ENCODE measurements at regions not wholly inside any gene's neighbourhood (a gene's known extent, or its start where the extent isn't known, plus 50 kb on each side); places are given as distances from the start of the nearest gene placed in this dataset.

DNA sequence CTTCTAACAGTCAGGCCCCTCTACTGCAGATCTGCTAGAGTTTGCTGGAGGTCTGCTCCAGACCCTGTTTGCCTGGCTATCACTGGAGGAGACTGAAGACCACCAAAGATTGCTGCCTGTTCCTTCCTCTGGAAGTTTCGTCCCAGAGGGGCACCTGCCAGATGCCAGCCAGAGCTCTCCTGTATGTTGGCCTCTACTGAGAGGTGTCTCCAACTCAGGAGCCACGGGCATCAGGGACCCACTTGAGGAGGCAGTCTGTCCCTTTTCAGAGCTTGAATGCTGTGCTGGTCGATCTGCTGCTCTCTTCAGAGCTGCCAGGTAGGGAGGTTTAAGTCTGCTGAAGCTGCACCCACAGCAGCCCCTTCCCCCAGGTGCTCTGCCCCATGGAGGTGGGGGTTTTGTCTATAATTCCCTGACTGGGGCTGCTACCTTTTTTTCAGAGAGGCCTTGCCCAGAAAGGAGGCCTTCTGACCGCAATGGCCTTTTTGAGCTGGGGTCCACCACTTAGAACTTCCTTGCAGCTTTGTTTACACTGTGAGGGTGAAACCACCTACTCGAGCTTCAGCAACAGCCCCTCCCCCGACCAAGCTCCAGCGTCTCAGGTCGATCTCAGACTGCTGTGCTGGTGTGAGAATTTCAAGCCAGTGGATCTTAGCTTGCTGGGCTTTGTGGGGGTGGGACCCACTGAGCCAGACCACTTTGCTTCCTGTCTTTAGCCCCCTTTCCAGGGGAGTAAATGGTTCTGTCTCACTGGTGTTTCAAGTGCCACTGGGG lies 566.0 kb downstream of the NR4A2 start:
- DNase-seq = no peak

DNA sequence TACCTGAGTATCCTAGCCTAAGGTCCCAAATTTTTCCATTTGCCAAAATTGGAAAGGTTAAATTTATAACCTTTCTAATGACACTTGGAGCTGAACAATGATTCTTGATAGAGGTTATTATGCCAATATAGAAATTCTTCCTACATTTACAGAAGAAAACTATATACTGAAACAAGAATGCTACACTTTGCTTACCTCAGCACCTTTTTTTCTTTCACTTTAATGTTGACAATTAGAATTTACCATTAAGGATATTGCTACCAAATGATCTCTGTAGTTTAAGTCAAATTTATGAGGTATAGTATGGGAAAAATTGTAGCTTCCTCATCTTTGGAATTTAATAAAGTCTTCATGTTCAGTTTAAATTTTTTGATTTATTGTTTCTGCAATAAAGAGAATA lies 577.0 kb downstream of the NR4A2 start:
- no peak for DNase-seq

DNA sequence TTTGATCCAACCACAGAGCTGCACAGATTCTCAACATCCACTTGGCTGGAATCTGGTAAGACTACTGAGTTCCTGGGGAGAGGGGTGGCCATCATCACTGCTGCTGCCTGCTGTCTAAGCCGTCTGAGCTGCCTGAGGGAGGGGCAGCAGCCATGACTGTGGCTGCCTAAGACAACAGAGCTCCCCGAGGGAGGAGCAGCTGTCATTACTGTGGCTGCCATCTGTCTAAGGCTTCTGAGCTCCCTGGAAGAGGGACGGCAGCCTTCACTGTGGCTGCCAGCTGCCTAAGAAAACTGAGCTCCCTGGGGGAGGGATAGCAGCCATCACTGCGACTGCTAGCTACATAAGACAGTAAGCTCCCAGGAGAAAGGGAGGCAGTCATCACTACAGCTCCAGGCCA lies 584.4 kb downstream of the NR4A2 start:
- no peak for DNase-seq

DNA sequence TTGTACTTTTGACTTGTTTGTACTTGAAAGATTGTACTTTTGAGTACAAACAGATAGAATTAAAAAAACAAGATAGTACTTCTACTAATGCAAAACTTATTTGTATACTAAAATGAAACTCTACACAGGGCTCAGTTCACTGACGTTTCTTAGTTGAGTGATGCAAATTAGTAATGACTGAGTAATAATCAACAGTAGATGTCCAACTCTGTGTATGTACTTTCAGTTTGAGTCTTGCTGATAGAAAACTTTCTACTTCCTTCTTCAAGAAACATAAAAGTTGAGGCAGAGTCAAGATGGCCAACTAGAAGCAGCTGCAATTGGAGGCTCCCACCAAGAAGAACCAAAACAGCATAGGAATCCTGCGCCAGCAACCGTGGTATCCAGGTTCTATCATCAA lies 585.0 kb downstream of the NR4A2 start:
- DNase-seq = no peak

DNA sequence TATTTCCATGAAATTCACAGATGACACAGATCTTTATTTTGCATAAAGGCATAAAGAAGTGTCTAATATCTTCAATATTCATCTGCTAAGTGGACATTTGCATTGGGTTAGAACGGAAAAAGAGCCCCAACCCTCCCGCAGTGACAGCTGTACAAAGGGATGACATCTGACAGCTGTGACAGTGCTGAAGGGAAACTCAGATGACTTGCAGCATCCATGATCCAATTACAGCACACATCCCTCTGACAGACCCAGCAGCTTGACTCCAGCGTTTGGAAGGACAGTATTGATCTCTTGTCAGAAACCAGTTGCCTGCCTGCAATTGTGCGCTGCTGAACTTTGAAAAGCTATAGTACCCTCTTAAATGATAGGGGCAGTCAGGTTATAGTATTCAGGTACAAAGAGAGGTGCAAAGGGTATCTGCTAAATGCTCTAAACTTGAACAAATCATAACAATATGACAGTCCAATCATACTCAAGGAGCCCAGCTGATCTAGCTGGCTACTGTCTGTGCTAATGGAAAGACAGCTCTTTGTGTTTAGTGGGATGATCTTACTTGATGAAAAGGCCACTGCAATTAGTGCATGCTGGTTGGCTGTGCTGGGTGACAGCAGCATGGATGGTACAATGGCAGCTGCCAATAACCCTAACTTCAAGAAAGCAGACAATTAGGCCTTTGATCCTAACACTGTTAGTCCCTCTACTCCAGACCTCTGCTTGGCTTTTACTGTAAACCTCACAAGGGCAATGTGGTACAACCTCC lies 599.2 kb downstream of the NR4A2 start:
- DNase-seq = no peak

DNA sequence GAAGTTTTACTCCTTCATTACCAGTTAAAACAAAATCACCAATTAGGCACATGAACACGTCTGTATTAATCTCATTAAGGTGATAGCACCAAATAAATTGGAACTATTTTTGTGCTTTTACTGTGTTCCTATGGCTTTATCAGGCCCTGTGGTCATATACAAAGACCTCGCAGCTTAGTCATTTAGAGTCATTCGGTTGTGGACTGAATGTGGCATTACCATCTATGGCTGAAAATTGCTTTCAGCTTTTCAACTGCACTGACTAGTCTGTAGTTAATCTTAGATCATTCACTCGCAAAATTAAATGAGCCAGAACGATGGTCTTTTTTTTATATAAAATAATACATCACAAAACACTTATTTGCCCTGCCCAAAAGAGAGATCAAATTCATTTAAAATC lies 601.7 kb downstream of the NR4A2 start:
- no peak for DNase-seq

DNA sequence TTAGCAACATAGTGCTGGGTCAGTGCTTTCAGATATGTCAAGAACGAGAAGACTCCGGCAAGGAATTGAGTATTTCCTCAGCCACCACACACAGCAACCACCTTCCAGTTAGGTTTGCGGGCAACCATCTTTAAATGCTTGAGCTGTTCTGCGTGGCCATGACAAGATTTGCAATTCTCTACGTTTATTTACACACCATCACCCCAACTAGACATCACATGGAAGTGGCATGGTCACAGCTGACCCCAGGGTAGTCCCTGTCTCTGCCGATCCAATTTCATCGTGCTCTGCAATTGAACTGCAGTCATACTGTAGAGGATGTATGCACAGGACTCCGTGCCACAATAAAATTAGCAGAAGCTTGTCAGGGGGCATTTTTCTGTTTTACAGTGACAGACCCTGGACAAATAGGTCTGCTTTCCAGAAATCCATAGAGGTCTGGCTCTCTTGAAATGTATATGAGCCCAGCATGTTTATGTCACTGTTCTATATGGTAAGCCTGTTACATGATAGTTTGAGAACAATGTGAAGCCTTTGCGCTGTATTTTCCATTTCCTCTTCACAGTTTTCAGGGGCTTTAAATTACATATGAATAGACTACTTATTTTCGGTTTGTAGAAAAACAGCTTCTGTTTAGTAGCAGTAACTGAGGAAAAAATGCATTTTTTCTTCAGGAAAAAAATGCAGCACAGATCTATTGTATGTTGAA lies 605.2 kb downstream of the NR4A2 start:
- no peak for DNase-seq

DNA sequence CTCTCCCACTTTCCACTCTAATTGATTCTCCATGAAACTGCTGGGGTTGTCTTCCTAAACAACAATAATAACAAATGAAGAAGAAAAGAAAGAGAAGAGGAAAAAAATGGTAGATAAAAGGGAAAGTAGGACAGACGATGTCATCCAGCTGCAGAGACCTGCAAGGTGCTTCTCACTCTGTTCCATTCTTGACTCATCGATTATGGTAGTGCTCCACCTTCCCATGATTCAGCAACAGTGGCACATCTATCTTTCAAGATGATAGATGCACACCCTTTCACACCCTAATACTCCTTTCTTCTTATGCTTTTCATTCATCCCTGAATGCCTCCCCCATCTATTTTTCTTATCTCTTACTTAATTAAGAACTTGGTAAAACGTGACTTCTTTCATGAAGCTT lies 610.2 kb downstream of the NR4A2 start:
- DNase-seq = no peak

DNA sequence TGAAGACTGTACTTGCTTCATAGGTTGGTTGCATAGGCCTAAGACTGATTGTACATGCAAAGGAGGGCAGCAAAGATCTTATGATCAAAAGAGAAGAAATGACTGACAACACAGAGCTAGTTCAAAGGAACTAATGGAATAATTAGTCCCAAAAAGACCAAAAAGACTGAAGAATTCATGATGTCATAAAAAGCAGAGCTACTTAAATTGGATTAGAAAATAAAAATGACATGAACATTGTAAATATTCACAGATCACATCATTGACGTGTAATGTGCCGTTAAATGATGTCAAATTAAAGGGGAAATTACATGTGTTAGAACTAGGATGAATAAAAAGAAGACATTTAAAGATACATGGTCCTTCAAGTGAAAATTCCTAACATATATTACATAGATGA lies 616.8 kb downstream of the NR4A2 start:
- no peak for DNase-seq

DNA sequence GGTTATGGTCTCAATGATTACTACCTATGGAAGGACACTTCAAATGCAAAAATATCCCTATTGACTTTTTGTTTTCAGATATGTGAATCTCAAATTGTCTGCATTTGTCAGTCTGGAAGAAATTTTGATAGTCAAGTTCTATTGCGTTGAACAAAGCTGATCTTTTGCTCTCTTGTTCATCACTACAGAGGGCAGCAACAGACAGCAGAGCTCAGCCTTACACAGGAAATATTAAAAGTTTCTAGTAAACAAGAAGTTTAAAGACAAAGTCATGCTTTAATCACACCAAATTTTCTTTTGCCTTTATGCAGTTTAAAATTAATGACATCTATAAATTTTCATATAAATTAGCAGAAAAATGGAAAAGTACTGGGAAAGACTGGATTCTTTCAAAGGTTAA lies 617.5 kb downstream of the NR4A2 start:
- DNase-seq = no peak

DNA sequence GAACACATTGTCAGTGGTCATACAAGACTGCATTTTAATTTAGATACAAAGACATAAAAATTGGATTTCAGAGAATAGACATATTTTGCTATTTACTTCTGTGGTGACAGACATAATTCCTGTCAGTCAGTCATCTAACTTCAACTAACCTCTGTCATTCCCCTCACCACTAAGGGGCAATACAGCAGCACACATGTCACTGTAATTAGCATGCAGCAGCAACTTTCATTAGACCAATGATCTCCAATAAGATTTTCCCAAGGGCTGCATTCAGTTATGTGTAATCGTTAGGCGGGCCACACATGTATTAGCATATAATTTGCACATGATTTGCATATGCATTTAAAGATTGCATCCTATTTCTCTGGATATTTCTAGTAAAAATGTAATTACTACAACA lies 624.5 kb downstream of the NR4A2 start:
- no peak for DNase-seq

DNA sequence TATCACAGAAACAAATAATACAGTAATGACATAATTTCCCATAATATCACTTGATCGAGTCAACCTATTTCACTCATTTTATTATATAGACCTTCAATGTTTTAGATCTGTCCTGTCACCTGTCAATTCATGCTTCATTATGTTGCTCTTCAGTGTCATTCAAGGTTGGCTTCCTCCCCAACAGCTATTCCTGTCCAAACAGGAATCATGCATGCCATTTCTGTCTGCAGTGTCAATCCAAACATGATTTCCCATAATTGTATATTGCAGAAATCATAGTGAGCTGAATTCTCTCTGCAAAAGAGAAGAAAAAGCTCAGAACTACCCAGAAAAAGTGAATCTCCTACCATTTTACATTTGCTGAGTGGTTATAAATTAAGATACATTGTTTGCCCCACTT lies 628.6 kb downstream of the NR4A2 start:
- no peak for DNase-seq

DNA sequence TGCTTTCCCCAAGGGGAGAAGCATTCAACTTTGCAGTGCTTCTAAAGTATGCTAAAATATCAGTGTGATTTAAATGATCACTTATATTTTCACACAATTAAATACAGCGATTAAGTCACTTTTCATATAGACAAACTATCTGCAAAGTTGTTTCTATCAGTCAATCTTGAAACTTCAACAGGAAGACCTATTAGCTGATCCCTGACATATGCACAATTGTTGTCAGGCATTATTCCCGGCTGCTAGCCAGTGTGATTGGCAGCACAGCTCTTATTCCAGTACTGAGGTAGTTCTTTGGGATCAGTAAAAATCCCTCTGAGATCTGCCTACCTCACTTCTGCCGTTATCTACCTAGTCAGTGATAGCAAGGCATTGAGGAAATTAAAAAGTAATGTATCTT lies 629.5 kb downstream of the NR4A2 start:
- DNase-seq = no peak

DNA sequence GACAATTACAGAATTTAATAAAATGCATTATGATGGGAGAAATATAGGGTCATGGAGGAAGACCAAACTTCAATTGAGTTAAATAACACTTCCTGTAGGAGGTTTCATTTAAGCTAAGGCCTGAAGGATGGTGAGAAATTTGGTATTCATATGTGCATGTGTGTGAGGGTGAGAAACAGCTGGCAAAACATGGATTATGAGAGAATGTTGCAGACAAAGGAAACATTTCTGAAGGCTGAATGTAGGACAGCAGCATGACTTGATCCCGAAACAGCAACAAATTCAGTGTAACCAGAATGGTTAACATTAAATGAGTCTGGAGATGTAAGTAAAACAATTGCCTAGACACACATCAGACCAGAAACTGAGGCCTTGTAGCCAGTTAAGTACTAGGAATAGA lies 630.8 kb downstream of the NR4A2 start:
- DNase-seq = no peak

DNA sequence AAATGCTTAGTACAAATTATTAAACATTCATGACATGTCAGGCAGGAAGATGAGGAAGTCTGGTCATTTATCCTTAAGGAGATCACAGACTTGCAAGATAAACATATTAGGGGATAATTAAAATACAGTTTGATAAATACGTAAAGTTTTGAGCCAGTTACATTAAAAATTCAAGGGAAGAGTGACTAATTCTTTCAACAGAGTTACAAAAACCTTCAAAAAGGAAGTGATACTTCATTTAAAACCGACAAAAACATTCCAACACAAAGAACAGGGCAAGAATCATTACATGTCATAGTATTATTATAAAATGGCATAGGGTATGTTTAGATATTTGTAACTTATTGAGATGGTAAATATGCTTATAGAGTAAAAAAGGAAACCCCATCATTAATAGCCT lies 636.0 kb downstream of the NR4A2 start:
- no peak for DNase-seq

DNA sequence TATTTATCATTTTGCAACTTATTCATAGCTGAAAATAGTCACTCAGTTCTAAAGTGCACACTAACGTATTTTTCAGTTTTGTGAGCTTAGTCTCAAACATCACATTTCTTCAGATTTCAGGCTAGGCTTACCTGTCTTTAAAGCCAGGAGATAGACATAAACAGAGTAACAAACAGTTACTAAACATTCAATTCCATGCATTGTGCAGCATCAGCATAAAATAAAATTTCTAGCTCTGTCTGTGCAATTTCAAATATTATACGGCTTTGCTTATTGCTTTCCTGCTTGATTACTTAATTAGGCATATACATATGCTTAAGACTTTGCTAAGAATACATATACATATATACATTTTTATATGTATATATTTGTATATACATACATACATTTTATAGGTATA lies 637.0 kb downstream of the NR4A2 start:
- no peak for DNase-seq

DNA sequence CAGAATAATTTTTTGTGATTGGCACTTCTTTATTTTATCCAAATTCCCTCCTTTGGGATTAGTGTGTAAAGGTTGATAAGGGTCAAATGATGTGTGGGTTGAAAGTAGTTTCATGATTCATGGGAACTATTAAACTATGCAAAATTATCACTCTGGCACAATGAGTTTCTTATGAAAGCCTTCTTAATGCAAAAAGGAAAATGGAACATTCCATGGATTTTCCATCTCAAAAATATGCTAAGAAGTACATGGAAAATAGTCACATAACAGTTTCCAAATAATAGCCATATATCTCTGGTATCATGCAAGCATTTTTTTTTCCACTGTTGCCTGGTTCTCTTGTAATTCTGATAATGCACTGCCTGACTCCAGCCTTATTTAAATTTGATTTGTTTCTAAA lies 639.7 kb downstream of the NR4A2 start:
- DNase-seq = no peak

DNA sequence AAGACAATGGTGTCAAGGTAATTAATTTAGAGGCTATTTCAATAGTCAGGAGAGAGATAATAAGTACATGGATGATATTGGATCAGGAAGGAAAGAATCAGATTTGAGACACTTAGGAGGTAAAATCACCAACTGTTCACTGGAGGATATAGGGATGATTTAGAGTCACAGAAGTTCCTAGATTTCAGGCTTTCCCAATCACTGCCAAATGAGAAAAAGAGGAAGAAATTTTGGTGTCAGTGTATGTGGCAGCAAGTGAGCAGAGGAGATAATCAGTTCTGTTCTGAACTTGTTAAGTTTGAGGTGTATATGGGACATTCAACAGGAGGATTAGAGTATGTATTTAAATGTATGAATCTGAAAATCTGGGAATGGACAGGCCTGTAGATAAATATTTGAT lies 640.4 kb downstream of the NR4A2 start:
- no peak for DNase-seq

DNA sequence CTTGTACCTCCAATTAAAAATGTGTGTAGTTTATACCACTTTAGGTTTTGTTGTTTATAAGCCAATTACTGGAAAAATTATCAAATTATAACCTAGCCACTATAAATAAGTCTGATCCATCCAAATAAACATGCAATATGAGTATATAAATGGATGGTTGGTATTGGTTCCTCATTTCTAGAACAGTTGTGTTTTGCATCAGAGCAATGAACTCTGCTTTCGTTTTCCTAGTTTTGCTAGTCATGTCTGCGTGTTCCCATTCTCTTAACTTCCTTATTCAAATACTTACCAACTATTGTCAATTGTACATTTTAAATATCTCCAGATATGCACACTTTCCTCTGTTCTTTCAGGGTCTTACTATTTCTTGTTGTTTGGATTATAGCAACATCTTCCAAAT lies 641.7 kb downstream of the NR4A2 start:
- DNase-seq = no peak

DNA sequence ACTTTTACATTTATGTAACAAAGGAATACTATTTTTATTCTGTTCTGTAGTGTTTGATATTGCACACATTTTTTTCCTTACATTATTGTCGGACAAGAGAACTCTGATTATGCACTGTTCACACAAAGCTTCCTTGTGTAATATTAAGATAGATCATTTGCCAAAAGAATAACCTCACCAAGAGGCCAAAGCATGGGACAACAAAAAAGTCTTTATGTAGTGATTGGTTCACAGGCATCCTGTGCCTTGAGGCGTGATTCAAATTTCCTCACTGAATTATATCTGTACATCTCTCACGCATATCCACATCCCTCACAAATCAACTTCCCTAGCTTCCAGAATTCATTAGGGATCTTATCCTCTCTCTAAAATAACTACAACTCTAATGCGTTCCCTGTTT lies 642.7 kb downstream of the NR4A2 start:
- no peak for DNase-seq

DNA sequence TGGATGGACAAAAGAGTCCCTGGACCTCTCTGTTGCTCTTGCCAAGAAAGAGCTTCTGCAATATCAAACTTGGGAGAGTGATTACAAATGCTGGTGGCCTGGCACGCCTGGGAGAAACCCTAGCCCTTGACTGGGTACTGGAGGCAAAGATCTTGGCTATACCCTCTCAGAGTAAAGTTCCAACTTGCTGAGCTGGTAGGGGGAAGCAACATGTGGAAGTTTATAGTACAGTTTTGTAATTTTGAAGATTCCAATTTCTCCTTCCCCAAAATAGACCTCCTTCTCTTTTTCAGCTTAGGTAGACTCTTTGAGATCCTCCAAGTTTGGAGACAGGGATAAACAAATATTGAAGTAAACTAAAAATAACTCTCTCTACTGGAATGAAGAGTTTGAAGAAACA lies 645.3 kb downstream of the NR4A2 start:
- DNase-seq = no peak

DNA sequence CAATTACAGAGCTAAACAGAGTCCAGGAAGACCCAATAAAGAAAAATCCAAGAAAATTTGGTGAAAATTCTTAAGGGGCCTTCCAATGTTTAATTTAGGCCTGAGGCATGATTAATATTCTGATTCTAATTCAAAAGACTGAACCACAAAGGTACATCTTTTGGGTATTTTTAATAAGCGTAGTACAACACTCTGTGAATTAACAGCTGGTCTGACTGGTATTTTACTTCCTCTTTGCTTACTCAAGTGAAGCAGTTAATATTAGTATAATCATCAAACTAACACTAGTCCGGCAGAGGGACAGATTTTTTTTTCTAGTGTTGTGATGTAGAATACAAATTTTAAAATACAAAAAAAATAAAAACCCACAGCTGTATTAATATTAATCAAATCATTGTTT lies 652.9 kb downstream of the NR4A2 start:
- DNase-seq = no peak

DNA sequence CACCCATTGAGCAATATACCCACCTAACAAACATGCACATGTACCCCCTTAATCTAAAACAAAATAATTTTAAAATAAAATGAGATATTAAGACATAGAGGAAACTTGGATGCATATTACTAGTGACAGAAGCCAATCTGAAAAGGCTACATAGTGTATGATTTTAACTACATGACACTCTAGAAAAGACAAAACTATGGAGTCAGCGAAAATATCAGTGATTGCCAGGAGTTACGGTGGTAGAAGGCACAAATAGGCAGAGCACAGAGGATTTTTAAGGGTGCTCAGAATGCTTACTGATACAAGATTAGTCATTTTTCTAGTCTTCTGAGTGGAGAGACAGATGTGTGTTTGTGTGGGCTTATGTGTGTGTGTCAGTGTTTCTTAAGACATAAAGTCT lies 656.6 kb downstream of the NR4A2 start:
- DNase-seq = no peak

DNA sequence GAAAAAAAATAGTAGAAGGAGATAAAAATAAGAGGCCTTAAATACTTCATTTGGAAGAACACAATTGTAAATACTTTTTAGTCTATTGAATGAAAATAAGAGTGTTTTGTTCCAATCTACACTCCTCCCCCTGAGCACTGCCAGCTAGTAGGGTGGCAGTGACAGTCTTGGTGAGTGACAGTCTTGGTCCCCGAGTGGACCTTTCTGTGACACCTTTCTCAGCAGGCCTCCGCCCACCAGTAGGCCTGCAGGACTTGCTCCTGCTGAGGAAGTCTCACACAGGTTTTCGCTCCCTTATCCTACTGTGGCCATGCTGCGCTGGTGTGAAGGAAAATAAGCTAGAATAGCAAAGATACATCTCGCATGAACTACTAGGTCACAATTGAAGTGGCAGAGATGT lies 666.8 kb downstream of the NR4A2 start:
- no peak for DNase-seq
